ENCODE measurements at regions not wholly inside any gene's neighbourhood (a gene's known extent, or its start where the extent isn't known, plus 50 kb on each side); places are given as distances from the start of the nearest gene placed in this dataset.
A peak's percentile ranks its signal among the peaks of the same experiment; 100 is the strongest.

GRCh38 chr2:204340511-204340910 is 204.8 kb upstream of the PARD3B start:
- DNase-seq (ENCODE audit: low read depth in 4 of 4, low spot score in 2 of 4) = no peak

- DNase-seq (ENCODE audit: low read depth in 4 of 4, low spot score in 2 of 4) = no peak
These were observed 203.4 kb upstream of the PARD3B start for GRCh38 chr2:204341887-204342276.

GRCh38 chr2:204343685-204344084 is 201.6 kb upstream of the PARD3B start:
- DNase-seq (ENCODE audit: low read depth in 4 of 4, low spot score in 2 of 4) = no peak

GRCh38 chr2:204344119-204344518 is 201.2 kb upstream of the PARD3B start:
- no peak for DNase-seq (ENCODE audit: low read depth in 4 of 4, low spot score in 2 of 4)

GRCh38 chr2:204346906-204347305 is 198.4 kb upstream of the PARD3B start:
- no peak for DNase-seq (ENCODE audit: low read depth in 4 of 4, low spot score in 2 of 4)

- DNase-seq (ENCODE audit: low read depth in 4 of 4, low spot score in 2 of 4) = no peak
These were observed 191.5 kb upstream of the PARD3B start for GRCh38 chr2:204353823-204354222.

- no peak for DNase-seq (ENCODE audit: low read depth in 4 of 4, low spot score in 2 of 4)
These were observed 190.8 kb upstream of the PARD3B start for GRCh38 chr2:204354442-204354856.

GRCh38 chr2:204355688-204356087 is 189.6 kb upstream of the PARD3B start:
- no peak for DNase-seq (ENCODE audit: low read depth in 4 of 4, low spot score in 2 of 4)

- no peak for DNase-seq (ENCODE audit: low read depth in 4 of 4, low spot score in 2 of 4)
These were observed 189.1 kb upstream of the PARD3B start for GRCh38 chr2:204356151-204356641.

GRCh38 chr2:204357286-204357685 is 188.0 kb upstream of the PARD3B start:
- peak in 2 of 4 donors; percentile 59 to 66 for DNase-seq (ENCODE audit: low read depth in 4 of 4, low spot score in 2 of 4)

GRCh38 chr2:204359076-204359475 is 186.2 kb upstream of the PARD3B start:
- no peak for DNase-seq (ENCODE audit: low read depth in 4 of 4, low spot score in 2 of 4)

- no peak for DNase-seq (ENCODE audit: low read depth in 4 of 4, low spot score in 2 of 4)
These were observed 184.9 kb upstream of the PARD3B start for GRCh38 chr2:204360218-204361007.

- DNase-seq (ENCODE audit: low read depth in 4 of 4, low spot score in 2 of 4) = no peak
These were observed 183.5 kb upstream of the PARD3B start for GRCh38 chr2:204361738-204362137.

- no peak for DNase-seq (ENCODE audit: low read depth in 4 of 4, low spot score in 2 of 4)
These were observed 182.7 kb upstream of the PARD3B start for GRCh38 chr2:204362581-204362980.

GRCh38 chr2:204363513-204363912 is 181.8 kb upstream of the PARD3B start:
- no peak for DNase-seq (ENCODE audit: low read depth in 4 of 4, low spot score in 2 of 4)

- no peak for DNase-seq (ENCODE audit: low read depth in 4 of 4, low spot score in 2 of 4)
These were observed 180.3 kb upstream of the PARD3B start for GRCh38 chr2:204364860-204365535.

- no peak for DNase-seq (ENCODE audit: low read depth in 4 of 4, low spot score in 2 of 4)
These were observed 179.5 kb upstream of the PARD3B start for GRCh38 chr2:204365811-204366210.

- no peak for DNase-seq (ENCODE audit: low read depth in 4 of 4, low spot score in 2 of 4)
These were observed 177.8 kb upstream of the PARD3B start for GRCh38 chr2:204367466-204367865.

- no peak for DNase-seq (ENCODE audit: low read depth in 4 of 4, low spot score in 2 of 4)
These were observed 175.0 kb upstream of the PARD3B start for GRCh38 chr2:204370172-204370718.

GRCh38 chr2:204373942-204374341 is 171.3 kb upstream of the PARD3B start:
- DNase-seq (ENCODE audit: low read depth in 4 of 4, low spot score in 2 of 4) = no peak

GRCh38 chr2:204380141-204380881 is 165.0 kb upstream of the PARD3B start:
- no peak for DNase-seq (ENCODE audit: low read depth in 4 of 4, low spot score in 2 of 4)

Measured in left renal cortex interstitium (tissue), 4 donors.